ENCODE measurements at regions not wholly inside any gene's neighbourhood (a gene's known extent, or its start where the extent isn't known, plus 50 kb on each side); places are given as distances from the start of the nearest gene placed in this dataset.

DNA sequence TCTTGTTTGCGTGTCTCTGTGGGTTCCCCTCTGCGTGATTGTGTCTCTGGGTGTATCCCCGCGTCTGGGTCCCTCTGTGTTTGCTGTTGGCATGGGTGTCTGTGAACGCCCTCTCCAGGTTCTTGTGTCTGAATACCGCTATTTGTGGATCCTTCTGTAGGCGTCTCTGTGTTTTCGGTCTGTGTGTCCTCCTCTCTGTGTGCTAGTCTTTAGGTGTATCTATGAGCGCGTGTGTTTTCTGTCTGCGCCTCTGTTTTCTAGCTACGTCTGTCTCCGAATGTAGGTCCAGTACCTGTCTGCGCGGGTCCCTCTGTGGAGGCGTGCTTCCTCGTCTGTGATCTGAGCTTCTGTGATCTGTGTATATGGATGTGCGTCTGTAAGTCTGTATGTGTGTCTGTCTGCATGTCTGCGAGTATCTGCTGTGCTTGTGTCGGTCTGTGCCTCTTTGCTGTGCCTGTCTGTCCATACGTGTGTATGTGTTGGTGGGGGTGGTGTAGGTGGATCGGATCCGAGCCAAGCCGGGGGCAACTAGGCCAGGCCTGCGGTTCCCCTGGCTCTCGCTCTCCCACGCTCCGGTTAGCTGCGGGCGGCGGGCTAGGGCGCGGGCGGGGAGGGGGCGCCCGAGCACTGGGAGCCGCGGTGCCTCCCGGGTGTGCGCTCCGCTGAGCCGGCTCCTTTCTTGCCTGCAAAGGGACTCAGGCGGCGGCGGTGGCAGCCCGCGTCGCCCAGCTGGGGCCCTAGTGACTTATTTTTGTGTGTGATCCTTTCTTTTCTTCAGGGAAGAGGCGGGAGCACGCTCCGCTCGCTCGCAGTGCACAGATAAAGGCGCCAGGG, 105.3 kb upstream of the E2F8 start:
- CTCF ChIA-PET: interaction anchor here (0.7 to 3.9 kb wide), 13 partner anchors 10 to 275 kb away, joined by 3 to 16 read pairs (median 4); no protein-coding TSS in a partner anchor
- POLR2A ChIA-PET: interaction anchor here (1.0 kb wide), 1 partner anchor 24 kb away, joined by 7 read pairs; no protein-coding TSS in a partner anchor
- peak overlapping the region; percentile 88 for H3K4me2 ChIP-seq (ENCODE audit: insufficient read depth, low read length)
- TF ChIP-seq EZH2 (IDR thresholded peaks at IDR 0.05; ENCODE audit: borderline replicate concordance, low read depth, low read length, severe bottlenecking): no peak
- TF ChIP-seq, protein P1, sequence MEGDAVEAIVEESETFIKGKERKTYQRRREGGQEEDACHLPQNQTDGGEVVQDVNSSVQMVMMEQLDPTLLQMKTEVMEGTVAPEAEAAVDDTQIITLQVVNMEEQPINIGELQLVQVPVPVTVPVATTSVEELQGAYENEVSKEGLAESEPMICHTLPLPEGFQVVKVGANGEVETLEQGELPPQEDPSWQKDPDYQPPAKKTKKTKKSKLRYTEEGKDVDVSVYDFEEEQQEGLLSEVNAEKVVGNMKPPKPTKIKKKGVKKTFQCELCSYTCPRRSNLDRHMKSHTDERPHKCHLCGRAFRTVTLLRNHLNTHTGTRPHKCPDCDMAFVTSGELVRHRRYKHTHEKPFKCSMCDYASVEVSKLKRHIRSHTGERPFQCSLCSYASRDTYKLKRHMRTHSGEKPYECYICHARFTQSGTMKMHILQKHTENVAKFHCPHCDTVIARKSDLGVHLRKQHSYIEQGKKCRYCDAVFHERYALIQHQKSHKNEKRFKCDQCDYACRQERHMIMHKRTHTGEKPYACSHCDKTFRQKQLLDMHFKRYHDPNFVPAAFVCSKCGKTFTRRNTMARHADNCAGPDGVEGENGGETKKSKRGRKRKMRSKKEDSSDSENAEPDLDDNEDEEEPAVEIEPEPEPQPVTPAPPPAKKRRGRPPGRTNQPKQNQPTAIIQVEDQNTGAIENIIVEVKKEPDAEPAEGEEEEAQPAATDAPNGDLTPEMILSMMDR (IDR thresholded peaks at IDR 0.05; ENCODE audit: extremely low read depth in 1 of 2, insufficient read depth in 1 of 2, low read depth in 1 of 2, low read length in 2 of 2): peak; percentile 5 to 30
- H3K9me3 ChIP-seq (replicated peaks; ENCODE audit: control insufficient read depth, insufficient read depth, low read length): no peaks in the 10 kb centered on the region
- intact Hi-C loops (cut with micrococcal nuclease): loop anchor here (1.0 to 10.0 kb wide), 5 partner anchors 19 to 399 kb away; no protein-coding TSS in a partner anchor
- peaks cover 14 to 27% of the 10 kb centered on the region in 2 experiments for H3K27me3 ChIP-seq (ENCODE audit: control insufficient read depth in 2 of 2, insufficient read depth in 2 of 2, low read length in 2 of 2)
- no peaks in the 10 kb centered on the region for H3K36me3 ChIP-seq (ENCODE audit: control insufficient read depth in 2 of 2, extremely low read depth in 1 of 2, insufficient read depth in 2 of 2, low read length in 2 of 2)
- FAIRE-seq (no peak), DNase-seq (ENCODE audit: low read depth, low spot score) (peak; percentile 65)
- H3K9ac ChIP-seq (replicated peaks; ENCODE audit: extremely low read depth, insufficient read depth, low read length): peak overlapping the region; percentile 0
- BruUV-seq (replicated peaks): no TSS peak
- H3K4me1 ChIP-seq (ENCODE audit: control insufficient read depth, extremely low read depth, insufficient read depth, low read length): peaks cover 12% of the 10 kb centered on the region
- H3K79me2 ChIP-seq (ENCODE audit: control insufficient read depth, insufficient read depth, low read length): no peaks in the 10 kb centered on the region
- peak overlapping the region; percentile 16 to 58 (median 32) for H3K4me3 ChIP-seq (replicated peaks in 1 of 3; ENCODE audit: insufficient read depth in 1 of 3, low read depth in 1 of 3, low read length in 3 of 3)
- no peak overlapping the region for H3K27ac ChIP-seq (ENCODE audit: insufficient read depth, low read depth, low read length)
- dilution Hi-C loops (cut with MboI; ENCODE audit: extremely low pct_ligation_motif_present, low sequenced_read_pairs): no loop called here
- no peaks in the 10 kb centered on the region for H3K9me1 ChIP-seq (replicated peaks; ENCODE audit: control insufficient read depth, extremely low read depth, insufficient read depth, low read length)
- no peaks in the 10 kb centered on the region for H4K20me1 ChIP-seq (replicated peaks; ENCODE audit: control insufficient read depth, extremely low read depth, insufficient read depth, low read length)
- peak overlapping the region; percentile 87 for H2AFZ ChIP-seq (ENCODE audit: low read depth, low read length)

DNA sequence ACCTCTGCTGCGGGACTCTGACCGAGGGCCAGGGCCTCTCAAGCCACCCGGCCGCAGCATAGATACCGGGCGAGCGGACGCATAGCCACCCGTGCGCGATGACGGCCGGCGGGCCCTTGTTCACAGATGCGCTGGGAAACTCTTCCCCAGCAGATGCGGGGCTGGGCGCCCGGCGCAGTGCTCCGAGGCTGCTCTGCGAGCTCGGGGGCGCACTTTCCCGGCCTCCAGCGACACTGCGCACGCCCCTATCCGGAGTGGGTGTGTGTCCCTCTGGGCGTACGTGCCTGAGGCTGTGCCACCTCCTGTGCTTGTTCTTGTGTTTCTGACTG, 104.7 kb upstream of the E2F8 start:
- Histone ChIP-seq H4K20me1 (replicated peaks; ENCODE audit: control insufficient read depth, extremely low read depth, insufficient read depth, low read length) (no peaks in the 10 kb centered on the region), H3K4me1 (ENCODE audit: control insufficient read depth, extremely low read depth, insufficient read depth, low read length) (peaks cover 12% of the 10 kb centered on the region), H3K36me3 (ENCODE audit: control insufficient read depth in 2 of 2, extremely low read depth in 1 of 2, insufficient read depth in 2 of 2, low read length in 2 of 2) (no peaks in the 10 kb centered on the region), H3K9me1 (replicated peaks; ENCODE audit: control insufficient read depth, extremely low read depth, insufficient read depth, low read length) (no peaks in the 10 kb centered on the region), H2AFZ (ENCODE audit: low read depth, low read length) (peak overlapping the region; percentile 87), H3K27me3 (ENCODE audit: control insufficient read depth in 2 of 2, insufficient read depth in 2 of 2, low read length in 2 of 2) (peaks cover 19 to 32% of the 10 kb centered on the region in 2 experiments), H3K4me2 (ENCODE audit: insufficient read depth, low read length) (peak overlapping the region; percentile 88), H3K9me3 (replicated peaks; ENCODE audit: control insufficient read depth, insufficient read depth, low read length) (no peaks in the 10 kb centered on the region), H3K4me3 (replicated peaks in 1 of 3; ENCODE audit: insufficient read depth in 1 of 3, low read depth in 1 of 3, low read length in 3 of 3) (peak overlapping the region; percentile 16 to 58 (median 32)), H3K9ac (replicated peaks; ENCODE audit: extremely low read depth, insufficient read depth, low read length) (no peak overlapping the region), H3K27ac (ENCODE audit: insufficient read depth, low read depth, low read length) (no peak overlapping the region), H3K79me2 (ENCODE audit: control insufficient read depth, insufficient read depth, low read length) (no peaks in the 10 kb centered on the region)
- ChIA-PET CTCF (interaction anchor here (1.0 to 3.9 kb wide), 8 partner anchors 15 to 274 kb away, joined by 3 to 16 read pairs (median 4); no protein-coding TSS in a partner anchor), POLR2A (no interaction called here)
- no TSS peak for BruUV-seq (replicated peaks)
- dilution Hi-C loops (cut with MboI; ENCODE audit: extremely low pct_ligation_motif_present, low sequenced_read_pairs): no loop called here
- TF ChIP-seq EZH2 (IDR thresholded peaks at IDR 0.05; ENCODE audit: borderline replicate concordance, low read depth, low read length, severe bottlenecking): no peak
- TF ChIP-seq, protein P1 (IDR thresholded peaks at IDR 0.05; ENCODE audit: extremely low read depth in 1 of 2, insufficient read depth in 1 of 2, low read depth in 1 of 2, low read length in 2 of 2): peak in 1 of 2 donors; percentile 26
- intact Hi-C loops (cut with micrococcal nuclease): loop anchor here (1.0 to 10.0 kb wide), 3 partner anchors 25 to 399 kb away; no protein-coding TSS in a partner anchor
- no peak for DNase-seq (ENCODE audit: low read depth, low spot score)
- no peak for FAIRE-seq

All from endothelial cell of umbilical vein (primary cell).